NCI-H526 (cell line): ENCODE measurements at regions not wholly inside any gene's neighbourhood (a gene's known extent, or its start where the extent isn't known, plus 50 kb on each side); places are given as distances from the start of the nearest gene placed in this dataset.

Experiments
- DNase-seq, 2 experiments: peaks; one replicate each; lab custom pipeline; 2025; lab: John Stamatoyannopoulos, UW

DNA sequence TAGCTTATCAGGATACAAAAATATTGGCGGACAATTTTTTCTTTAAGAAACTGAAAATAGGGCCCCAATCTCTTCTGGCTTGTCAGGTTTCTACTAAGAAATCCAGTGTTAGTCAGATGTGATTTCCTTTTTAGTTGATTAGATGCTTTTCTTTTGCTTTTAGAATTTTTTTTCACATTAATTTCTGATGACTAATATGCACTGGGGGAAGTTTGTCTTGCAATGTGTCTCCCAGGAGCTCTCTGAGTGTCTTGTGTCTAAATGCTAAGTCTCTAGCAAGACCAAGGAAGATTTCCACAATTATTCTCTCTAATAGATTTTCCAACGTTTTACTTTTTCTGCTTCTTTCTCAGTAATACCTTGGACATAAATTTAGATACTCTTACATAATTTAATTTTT, 559.8 kb upstream of the TYRP1 start:
- DNase-seq: no peak

DNA sequence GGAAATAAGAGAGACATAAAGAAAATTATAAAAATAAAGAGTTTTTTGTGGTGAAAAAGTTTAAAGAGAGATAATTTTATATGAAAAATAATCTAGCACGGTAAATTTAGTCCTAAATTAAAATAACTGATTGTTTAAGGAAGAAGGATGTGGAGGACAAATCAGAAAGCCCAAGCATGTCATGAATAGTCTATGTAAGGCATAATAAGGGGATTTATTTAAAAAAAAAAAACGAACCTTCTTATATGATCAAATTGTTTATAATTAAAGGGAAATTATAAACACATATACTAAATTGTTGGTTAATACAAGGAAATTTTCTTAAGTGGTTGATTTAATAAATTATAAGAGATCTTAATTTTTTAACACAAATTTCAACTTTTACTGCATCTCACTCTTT, 551.8 kb upstream of the TYRP1 start:
- DNase-seq: no peak

DNA sequence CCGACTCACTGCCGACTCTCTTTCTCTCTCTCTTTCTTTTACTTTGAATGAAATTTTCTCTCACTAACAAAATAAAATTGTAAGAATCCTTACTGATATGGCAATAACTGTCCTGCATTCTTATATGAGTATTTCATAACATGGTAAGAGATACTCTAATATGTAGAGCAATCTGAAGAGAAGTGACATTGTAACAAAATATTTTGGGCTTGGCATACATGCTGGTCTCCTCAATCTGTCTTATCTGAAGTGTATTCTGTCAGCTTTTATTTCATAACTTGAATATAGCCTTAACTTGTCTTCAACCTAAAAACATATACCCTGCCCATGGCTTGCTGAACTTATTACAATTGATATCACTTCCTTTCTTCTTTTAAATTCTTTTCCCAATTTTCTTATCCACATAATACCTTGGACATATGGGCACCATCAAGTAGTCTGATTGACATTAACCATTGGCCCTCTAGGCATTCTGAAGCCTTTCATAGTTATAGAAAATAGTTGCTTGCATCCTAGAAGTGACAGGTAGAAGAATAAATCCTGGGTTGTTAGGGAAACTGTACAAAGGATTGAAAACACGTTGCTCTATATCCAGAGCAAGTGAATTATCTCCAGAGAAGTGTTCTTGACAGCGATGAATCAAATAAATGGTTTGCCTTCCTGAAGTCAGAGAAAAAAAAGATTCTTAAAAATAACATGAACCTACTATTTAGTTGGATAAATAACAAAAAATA, 537.6 kb upstream of the TYRP1 start:
- DNase-seq: no peak

DNA sequence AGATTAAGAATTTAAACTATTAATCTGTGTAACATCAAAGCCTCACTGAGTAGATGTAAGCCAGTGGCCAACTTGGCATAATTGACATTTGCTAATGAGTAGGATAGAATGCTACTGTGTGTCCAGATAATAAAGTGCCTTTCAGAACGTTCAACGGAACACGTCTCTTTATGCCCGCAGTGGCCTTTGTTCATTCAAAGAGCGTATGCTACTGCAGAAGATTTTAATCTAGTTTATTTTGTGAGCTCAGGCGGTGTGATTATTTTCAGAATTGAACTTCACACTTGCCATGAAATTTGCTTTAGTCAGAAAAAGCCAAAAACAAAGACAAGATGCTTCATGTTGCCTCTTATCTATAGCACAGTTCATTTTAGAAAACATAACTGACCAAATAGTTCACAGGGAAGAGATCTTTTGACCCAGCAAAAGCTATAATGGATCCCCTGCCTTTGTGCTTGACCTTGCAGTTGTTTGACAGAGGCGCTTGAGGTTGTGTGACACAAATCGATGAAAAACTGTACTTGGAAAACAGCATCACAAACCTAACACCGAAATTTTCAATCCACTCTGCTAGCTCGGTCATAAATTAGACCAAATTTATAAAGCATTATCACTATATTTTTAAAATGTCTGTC, 530.9 kb upstream of the TYRP1 start:
- DNase-seq: no peak

DNA sequence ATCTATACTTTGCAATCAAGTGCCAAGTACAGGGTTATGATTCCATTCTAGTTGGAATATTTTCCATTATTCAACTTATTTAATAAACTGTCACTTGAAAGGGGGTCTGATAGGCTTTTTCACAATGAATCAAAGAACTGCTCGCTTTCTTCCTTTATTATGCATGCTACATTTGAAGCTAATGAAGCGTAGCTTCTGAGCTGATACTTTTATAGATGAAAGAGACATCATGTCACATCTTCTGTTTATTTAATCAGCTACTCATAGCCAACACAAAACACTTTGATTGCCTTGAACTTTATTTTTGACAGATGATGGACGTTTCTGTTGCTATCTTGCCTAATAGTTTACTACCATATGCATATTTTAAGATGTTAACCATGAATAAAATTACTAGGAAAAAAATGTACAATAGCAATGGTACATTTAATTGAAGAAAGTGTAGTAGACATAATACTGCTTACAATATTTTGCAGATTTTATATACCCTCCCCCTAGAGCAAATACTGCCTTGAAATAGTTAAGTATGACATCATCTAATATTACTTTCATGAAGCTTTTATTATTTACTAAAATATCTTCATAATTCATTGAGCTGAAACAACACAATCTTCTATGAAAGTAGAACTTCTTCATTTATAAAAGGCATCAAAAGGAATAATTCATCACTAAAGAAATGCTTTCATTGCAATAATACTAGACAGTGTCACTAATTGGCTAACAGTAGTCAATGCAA, 529.3 kb upstream of the TYRP1 start:
- no peak for DNase-seq

DNA sequence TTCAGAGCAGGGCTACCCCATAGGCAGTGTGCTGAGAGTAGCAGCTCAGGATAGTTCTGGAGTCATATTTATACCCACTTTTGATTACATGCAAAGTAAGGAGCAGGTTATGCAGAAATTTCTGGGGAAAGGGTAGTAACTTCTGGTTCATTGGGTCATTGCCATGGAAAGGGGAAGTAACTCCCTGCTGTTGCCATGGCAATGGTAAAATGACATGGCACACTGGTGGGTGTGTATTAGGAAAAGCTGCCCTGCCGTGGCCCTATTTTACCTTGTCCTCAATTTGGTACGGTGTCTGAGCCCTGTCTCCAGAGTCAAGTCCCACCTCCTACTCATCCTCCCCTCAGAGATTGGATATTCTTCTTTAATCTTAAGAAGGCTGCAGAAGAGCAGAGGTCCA, 526.7 kb upstream of the TYRP1 start:
- DNase-seq: no peak

DNA sequence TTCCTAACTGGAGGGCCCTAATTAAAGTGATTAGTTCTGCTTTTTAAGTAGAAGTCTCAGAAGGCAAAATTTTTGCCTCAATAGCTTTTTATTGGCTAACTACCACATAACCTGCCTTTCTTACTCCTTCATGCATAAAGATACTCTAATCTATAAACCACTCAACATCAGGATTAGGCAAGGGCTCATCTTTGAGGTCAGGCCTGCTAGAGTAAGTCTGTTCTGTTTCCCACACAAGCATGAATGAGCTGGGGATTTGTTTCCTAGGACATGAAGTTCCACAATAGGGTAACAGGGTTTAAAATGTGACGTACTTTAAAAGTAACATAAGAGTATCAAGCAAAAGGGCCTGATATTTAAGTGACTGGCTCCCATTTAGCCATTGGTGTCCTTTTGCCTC, 522.7 kb upstream of the TYRP1 start:
- no peak for DNase-seq

DNA sequence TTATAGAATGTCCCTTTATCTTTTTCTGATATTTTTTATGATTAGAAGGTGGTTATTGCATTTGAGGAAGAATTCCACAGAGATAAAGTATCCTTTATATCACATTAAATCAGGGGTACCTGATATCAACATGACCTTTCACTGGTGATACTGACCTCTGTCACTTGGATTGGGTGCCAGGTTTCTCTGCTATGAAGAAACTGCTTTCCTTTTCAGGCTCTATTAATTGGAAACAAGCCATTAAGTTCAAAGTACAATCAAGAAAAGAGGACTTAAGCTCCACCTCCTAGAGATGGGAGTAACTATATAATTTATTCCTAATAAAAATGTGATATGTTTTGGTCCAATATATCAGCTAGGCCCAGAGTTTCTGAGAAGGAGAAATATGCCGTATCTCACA, 514.6 kb upstream of the TYRP1 start:
- no peak for DNase-seq

DNA sequence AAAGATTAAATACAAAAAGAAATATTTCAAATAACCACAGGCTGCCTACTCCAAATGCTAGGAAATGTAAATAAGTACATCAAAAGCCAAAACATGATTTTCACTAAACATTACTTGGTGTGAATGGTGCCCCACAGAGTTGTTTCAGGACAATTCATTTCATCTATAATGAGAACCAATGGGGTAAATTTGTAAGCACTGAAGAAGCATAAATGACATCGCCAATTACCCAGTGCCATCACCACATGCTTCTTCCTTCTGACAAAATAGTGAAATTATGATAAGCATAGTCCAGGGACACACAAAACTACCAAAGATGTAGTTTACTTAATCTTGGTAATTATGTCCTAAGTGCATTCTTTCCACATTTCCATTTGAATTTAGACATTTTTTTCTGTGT, 510.4 kb upstream of the TYRP1 start:
- no peak for DNase-seq

DNA sequence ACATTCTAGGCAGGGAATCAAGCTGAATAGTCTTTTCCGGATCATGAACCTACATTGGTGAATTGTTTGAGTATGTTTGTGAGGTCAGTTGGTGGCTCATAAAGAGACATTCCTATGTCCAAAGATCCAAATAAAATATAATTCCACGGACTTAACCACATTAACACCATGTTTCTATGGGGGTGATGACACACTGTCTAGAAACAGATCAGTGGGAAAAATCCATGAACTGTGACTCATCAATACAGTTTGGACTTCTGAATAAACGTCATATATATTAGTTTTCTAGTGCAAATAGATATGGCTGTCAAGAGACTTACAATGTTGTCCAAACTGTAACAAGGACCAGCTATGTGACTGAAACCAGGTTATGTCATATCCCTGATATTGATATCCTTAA, 509.9 kb upstream of the TYRP1 start:
- DNase-seq: no peak

DNA sequence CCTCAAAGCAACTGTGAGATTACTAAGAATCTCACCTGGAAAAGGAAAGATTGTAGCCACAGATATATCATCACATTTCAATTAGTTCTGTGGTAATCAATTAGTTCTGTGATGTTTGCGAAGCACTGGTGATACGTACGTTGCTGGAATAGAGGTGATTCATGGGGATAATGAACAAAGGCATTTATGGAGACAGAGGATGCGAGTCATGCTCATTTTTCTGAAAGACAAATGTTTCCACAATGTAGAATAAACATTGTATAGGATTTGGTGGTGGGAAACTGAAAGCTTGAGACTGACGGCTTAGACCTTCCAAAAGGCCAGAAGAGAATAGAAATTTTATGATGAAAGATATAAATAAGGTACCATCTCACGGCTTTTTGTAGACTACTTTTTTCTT, 507.3 kb upstream of the TYRP1 start:
- no peak for DNase-seq

DNA sequence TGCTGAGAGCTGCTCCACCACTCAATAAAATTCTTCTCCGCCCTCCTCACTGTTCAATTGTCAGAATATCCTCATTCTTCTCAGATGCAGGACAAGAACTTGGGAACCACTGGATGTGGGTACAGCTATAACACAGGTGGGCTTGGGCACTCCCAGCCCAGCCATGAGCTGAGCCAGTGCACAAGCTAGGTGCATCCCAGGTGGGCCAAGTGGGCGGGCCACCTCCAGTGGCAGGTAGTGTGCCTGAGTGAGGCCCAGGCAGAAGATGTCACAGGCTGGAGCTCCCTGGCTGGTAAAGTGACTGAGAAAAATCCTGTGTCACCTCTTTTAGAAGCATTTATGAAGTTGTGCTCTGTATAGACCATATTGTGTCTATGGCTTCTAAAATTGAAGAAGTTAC, 501.6 kb upstream of the TYRP1 start:
- DNase-seq: no peak

DNA sequence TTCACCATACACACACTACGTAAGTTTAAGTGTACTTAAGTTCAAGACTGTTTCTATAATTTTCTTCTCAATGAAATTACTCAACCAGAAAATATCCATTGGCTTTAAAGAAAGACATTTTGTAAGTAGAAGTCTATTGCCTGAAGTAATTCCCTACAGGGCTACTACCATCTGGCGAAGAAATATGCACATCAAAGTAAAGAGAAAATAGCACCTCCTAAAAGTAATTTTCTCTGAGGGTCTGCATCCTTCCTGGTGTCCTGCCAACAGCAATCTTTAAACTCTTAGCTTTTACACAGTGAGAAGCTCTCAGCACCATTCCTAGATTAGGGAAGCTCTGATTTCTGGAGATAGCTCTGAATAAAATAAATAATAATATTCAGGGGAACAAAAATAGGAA, 498.5 kb upstream of the TYRP1 start:
- no peak for DNase-seq

DNA sequence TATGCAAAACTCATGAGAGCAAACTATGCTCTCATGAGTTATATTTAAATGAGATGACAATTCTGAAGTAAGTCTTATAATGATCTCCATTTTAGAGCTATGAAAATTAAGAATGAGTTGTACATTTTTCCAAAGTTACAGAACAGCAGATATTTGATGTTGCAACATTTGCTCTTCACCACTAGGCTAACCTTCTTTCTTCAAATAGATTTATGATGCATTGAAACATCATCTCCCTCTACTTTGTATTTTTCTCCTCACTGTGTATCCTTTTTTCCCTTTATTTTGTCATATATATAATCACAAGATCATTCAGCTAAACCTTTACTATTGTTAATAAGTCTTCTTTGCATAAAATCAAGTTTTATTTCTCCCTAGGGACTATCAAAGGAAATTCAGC, 497.7 kb upstream of the TYRP1 start:
- DNase-seq: no peak

DNA sequence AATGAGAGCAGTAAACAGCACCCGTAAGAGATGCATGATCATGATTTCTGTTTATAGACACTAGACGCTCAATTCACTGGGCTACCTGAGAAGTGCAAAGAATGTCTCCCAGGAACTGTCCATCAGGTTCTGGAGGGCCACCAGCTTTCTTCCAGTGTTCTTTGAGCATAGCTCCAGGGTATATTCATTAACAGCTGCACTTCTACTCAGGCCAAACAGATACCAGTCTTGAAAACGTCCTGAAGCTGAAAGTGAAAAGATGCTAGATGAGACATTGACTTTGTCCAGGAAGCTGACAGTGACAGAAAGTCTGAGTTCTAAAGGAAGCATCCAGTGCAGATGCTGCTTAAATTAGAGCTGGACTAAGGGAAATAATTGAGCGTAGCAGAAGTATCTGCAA, 488.7 kb upstream of the TYRP1 start:
- DNase-seq: no peak

DNA sequence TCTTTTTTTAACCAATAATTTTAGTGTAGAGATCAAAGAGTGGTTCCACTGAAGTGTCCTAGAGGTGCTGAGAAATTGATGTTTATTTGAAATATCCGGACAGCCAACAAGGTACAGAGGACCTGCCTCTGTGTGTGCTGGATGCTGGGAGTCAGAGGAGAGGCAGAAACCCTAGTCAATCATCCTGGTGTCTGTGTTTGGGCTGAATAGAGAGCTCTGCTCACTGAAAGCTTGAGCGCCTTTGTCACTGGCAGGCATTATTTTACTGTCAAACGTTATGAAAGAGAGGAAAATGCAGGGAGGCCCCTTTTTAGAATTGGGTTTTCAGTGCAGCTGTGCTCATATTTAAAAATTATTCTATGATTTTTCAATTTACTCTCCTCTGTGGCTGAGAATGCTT, 480.3 kb upstream of the TYRP1 start:
- no peak for DNase-seq

DNA sequence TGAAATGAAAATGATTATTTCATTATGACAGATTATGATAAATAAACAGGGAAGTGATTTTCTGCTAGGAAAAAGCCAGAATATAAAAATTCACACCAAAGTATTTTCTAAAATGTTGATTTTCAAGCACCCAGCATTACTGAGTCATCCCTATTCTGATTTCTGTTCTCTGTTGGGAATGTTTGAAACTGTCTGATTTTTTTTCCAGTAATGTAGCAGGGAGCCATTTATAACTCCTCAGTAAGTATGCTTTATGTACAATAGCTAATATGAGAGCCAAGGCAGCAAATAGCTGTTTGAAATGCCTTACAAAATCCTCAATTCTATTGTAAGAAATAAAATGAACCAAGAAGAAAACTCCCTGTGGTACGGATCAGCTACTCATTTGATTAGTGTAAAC, 471.7 kb upstream of the TYRP1 start:
- DNase-seq: no peak

DNA sequence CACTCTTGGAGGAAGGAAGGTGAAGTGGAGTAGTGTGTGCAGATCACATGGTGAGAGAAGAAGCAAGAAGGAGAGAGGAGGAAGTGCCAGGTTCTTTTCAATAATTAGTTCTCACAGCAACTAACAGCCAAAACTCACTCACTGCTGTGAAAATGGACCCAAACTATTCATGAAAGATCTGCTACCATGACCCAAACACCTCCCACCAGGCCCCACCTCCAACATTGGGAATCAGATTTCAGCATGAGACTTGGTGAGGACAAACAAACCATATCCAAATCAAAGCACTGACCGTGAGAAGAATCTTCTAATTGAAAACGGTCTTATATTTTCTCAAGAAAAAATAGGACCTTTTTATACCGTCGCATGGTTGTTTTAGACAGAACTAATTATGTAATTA, 468.7 kb upstream of the TYRP1 start:
- peak in 1 of 2 experiments; percentile 2 for DNase-seq

DNA sequence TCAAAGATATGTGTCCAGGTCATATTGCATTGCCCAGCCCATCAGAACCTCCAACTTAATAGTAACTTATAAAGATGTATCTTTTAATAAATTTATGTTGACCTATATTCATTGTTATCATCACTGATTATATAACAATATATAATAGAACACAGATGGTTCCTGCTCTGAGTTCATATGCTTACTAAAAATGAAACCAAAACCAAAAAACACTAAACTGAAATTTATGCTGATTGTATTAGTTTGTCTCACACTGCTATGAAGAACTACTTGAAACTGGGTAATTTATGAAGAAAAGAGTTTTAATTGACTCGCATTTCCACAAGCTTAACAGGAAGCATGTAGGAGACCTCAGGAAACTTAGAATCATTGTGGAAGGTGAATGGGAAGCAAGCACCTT, 462.5 kb upstream of the TYRP1 start:
- DNase-seq: no peak

DNA sequence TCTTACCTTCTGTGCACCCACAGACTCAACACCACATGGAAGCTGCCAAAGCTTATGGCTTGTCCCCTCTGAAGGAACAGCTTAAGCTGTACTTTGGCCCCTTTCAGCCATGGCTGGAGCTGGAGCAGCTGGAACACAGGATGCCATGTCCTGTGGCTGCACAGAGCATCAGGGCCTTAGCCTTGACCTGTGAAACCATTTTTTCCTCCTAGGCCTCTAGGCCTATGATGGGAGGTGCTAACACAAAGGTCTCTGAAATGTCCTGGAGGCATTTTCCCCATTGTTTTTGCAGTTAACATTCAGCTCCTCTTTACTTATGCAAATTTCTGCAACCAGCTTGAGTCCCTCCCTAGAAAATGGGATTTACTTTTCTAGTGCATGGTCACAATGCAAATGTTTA, 461.4 kb upstream of the TYRP1 start:
- DNase-seq: peak in 1 of 2 experiments; percentile 0

DNA sequence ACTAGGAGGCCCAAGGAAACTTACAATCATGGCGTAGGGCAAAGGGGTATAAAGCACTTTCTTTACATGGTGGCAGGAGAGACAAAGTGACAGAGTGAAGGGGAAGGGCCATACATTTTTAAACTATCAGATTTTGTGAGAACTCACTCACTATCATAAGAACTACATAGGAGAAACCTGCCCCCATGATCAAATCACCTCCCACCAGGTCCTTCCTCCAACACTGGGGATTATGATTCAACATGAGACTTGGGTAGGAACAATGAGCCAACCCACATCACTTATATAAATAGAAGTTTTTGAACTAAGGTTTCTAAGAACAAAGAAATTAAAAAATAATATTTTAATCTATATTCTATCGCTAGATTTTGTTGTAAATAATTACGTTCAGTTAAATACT, 460.3 kb upstream of the TYRP1 start:
- DNase-seq: no peak

DNA sequence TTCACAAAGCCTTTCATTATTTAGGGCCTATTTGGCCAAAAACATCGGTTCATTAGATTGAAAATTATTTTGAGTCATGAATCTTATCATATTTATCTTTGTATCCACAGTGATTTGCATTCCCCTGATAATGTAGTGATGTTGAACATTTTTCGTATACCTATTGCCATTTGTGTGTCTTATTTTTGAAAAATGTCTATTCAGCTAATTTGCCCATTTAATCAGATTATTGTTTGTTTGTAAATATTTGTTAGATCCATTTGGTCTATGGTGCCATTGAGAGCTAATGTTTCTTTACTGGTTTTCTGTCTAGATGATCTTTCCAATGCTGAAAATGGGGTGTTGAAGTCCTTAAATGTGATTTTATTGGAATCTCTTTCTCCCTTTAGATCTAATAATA, 439.2 kb upstream of the TYRP1 start:
- DNase-seq: no peak

DNA sequence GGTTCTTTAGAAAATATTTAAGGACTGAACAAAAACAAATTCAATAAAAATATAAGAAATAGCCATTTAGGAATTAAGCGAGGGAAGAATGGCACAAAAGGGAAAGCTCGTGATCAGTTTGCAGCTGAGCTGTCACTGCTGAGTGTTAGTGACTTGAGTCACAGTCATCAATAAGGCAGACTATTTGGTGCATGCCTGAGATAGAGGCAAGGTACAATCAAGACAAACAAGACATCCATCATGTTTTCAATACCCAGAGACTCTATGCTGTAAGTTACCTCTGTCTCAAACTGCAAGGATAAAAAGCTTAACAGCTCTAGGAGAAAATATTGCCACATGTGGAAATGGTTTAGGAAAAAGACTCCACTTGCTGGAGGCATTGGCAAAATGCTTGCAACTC, 426.4 kb upstream of the TYRP1 start:
- DNase-seq: no peak
